ENCODE measurements at regions not wholly inside any gene's neighbourhood (a gene's known extent, or its start where the extent isn't known, plus 50 kb on each side); places are given as distances from the start of the nearest gene placed in this dataset.

GRCh38 chrY:15702131-15702530 lies 1177.8 kb downstream of the NLGN4Y start:
- TF ChIP-seq SIN3A (IDR thresholded peaks at IDR 0.05; ENCODE audit: borderline replicate concordance, insufficient read depth, low read length) = no peak

GRCh38 chrY:15704906-15705305 lies 1180.6 kb downstream of the NLGN4Y start:
- TF ChIP-seq TAF1 (IDR thresholded peaks at IDR 0.05; ENCODE audit: borderline replicate concordance, insufficient read depth, low read length) = no peak
- TF ChIP-seq POLR2AphosphoS5 (IDR thresholded peaks at IDR 0.05; ENCODE audit: low read depth, low read length) = no peak
- no peak for TF ChIP-seq REST (IDR thresholded peaks at IDR 0.05; ENCODE audit: insufficient read depth in 1 of 2, low read depth in 2 of 2, low read length in 2 of 2)
- no peak for TF ChIP-seq FOXP2 (optimal IDR thresholded peaks at IDR 0.05; ENCODE audit: borderline replicate concordance, extremely low read depth, extremely low read length, insufficient read depth)
- no peak for TF ChIP-seq SIN3A (IDR thresholded peaks at IDR 0.05; ENCODE audit: borderline replicate concordance, insufficient read depth, low read length)

- TF ChIP-seq SIN3A (IDR thresholded peaks at IDR 0.05; ENCODE audit: borderline replicate concordance, insufficient read depth, low read length) (no peak), TAF1 (IDR thresholded peaks at IDR 0.05; ENCODE audit: borderline replicate concordance, insufficient read depth, low read length) (no peak), FOXP2 (optimal IDR thresholded peaks at IDR 0.05; ENCODE audit: borderline replicate concordance, extremely low read depth, extremely low read length, insufficient read depth) (no peak)
These were observed 1225.5 kb downstream of the NLGN4Y start for GRCh38 chrY:15749533-15750433.

GRCh38 chrY:15751001-15751400 lies 1226.7 kb downstream of the NLGN4Y start:
- TF ChIP-seq TAF1 (IDR thresholded peaks at IDR 0.05; ENCODE audit: borderline replicate concordance, insufficient read depth, low read length) (no peak), SIN3A (IDR thresholded peaks at IDR 0.05; ENCODE audit: borderline replicate concordance, insufficient read depth, low read length) (no peak), FOXP2 (optimal IDR thresholded peaks at IDR 0.05; ENCODE audit: borderline replicate concordance, extremely low read depth, extremely low read length, insufficient read depth) (no peak), POLR2AphosphoS5 (IDR thresholded peaks at IDR 0.05; ENCODE audit: low read depth, low read length) (no peak), REST (IDR thresholded peaks at IDR 0.05; ENCODE audit: insufficient read depth in 1 of 2, low read depth in 2 of 2, low read length in 2 of 2) (no peak)

GRCh38 chrY:15756266-15756665 lies 1231.9 kb downstream of the NLGN4Y start:
- no peak for TF ChIP-seq TAF1 (IDR thresholded peaks at IDR 0.05; ENCODE audit: borderline replicate concordance, insufficient read depth, low read length)
- TF ChIP-seq FOXP2 (optimal IDR thresholded peaks at IDR 0.05; ENCODE audit: borderline replicate concordance, extremely low read depth, extremely low read length, insufficient read depth) = no peak
- TF ChIP-seq REST (IDR thresholded peaks at IDR 0.05; ENCODE audit: insufficient read depth in 1 of 2, low read depth in 2 of 2, low read length in 2 of 2) = no peak
- TF ChIP-seq SIN3A (IDR thresholded peaks at IDR 0.05; ENCODE audit: borderline replicate concordance, insufficient read depth, low read length) = no peak
- no peak for TF ChIP-seq POLR2AphosphoS5 (IDR thresholded peaks at IDR 0.05; ENCODE audit: low read depth, low read length)

- no peak for TF ChIP-seq FOXP2 (optimal IDR thresholded peaks at IDR 0.05; ENCODE audit: borderline replicate concordance, extremely low read depth, extremely low read length, insufficient read depth)
- no peak for TF ChIP-seq TAF1 (IDR thresholded peaks at IDR 0.05; ENCODE audit: borderline replicate concordance, insufficient read depth, low read length)
- TF ChIP-seq SIN3A (IDR thresholded peaks at IDR 0.05; ENCODE audit: borderline replicate concordance, insufficient read depth, low read length) = no peak
- no peak for TF ChIP-seq POLR2AphosphoS5 (IDR thresholded peaks at IDR 0.05; ENCODE audit: low read depth, low read length)
- no peak for TF ChIP-seq REST (IDR thresholded peaks at IDR 0.05; ENCODE audit: insufficient read depth in 1 of 2, low read depth in 2 of 2, low read length in 2 of 2)
These were observed 1249.2 kb downstream of the NLGN4Y start for GRCh38 chrY:15773579-15773978.

Data from PFSK-1 (cell line).